ENCODE measurements at regions not wholly inside any gene's neighbourhood (a gene's known extent, or its start where the extent isn't known, plus 50 kb on each side); places are given as distances from the start of the nearest gene placed in this dataset.

DNA sequence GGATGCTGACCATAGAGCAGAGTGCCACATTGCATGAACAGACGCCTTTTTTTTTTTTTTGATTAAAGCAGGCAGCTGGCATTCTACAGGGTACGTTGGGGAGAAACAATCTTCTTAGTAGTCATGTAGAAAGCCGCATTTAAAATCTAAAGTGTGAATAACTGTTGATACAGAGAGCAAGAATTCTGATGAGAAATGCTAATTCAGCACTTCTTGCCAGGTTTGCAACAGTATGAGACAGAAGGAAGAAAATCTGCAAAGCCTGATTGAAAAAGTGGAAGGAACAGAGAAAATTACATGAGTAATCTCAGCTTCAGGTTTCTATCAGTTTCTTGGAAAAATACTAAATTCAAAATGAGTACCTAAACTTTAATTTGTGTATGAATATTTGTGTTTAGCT lies 232.7 kb upstream of the CHRM2 start:
- H3K4me1 Mint-ChIP-seq (ENCODE audit: low read depth, unreplicated experiment), result no peaks in the 10 kb centered on the region
- no peak overlapping the region for H3K27ac Mint-ChIP-seq (ENCODE audit: unreplicated experiment)
- H3K36me3 Mint-ChIP-seq (ENCODE audit: insufficient read depth, unreplicated experiment), result no peaks in the 10 kb centered on the region
- no peaks in the 10 kb centered on the region for H3K27me3 Mint-ChIP-seq (ENCODE audit: insufficient read depth, unreplicated experiment)
- BruUV-seq (replicated peaks), result no TSS peak
- no peak for DNase-seq
- Histone ChIP-seq H3K36me3 (ENCODE audit: control insufficient read depth, insufficient read depth, low read length) (no peaks in the 10 kb centered on the region), H3K4me3 (ENCODE audit: low read depth, low read length) (no peak overlapping the region), H3K27me3 (replicated peaks; ENCODE audit: control insufficient read depth, insufficient read depth, low read length) (no peaks in the 10 kb centered on the region), H3K9me3 (no peaks in the 10 kb centered on the region), H3K4me1 (no peaks in the 10 kb centered on the region)
- intact Hi-C loops (cut with micrococcal nuclease; ENCODE audit: unreplicated experiment), result no loop called here
- TF ChIP-seq, protein P1, sequence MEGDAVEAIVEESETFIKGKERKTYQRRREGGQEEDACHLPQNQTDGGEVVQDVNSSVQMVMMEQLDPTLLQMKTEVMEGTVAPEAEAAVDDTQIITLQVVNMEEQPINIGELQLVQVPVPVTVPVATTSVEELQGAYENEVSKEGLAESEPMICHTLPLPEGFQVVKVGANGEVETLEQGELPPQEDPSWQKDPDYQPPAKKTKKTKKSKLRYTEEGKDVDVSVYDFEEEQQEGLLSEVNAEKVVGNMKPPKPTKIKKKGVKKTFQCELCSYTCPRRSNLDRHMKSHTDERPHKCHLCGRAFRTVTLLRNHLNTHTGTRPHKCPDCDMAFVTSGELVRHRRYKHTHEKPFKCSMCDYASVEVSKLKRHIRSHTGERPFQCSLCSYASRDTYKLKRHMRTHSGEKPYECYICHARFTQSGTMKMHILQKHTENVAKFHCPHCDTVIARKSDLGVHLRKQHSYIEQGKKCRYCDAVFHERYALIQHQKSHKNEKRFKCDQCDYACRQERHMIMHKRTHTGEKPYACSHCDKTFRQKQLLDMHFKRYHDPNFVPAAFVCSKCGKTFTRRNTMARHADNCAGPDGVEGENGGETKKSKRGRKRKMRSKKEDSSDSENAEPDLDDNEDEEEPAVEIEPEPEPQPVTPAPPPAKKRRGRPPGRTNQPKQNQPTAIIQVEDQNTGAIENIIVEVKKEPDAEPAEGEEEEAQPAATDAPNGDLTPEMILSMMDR (IDR thresholded peaks at IDR 0.05; ENCODE audit: insufficient read depth in 1 of 2, low read depth in 1 of 2, low read length in 1 of 2, severe bottlenecking in 1 of 2, unreplicated experiment in 1 of 2), result no peak
- ChIA-PET POLR2A (no interaction called here), CTCF (no interaction called here)
- no peaks in the 10 kb centered on the region for H3K9me3 Mint-ChIP-seq (ENCODE audit: unreplicated experiment)
- H3K4me3 Mint-ChIP-seq (ENCODE audit: unreplicated experiment), result no peak overlapping the region

DNA sequence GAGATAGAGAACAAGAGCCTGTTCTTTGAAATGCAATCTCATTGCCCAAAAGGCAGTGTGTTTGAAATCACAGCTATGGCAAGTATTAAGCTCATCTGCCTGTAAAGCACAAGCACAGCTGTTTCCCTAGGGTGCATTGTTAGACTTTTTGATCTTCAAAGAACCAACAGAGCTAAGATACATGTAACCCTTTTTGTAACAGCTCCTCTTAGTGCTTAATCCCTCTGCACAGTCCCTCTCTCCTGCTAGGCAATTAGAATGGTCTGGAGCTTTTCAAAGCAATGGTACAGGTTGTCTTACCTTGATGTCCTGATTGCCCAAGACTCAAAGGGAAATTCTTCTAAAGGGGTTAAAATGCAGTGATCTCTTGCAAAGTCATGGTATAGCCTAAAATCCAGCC lies 249.6 kb upstream of the CHRM2 start:
- no peaks in the 10 kb centered on the region; the same call in 1 of the 2 replicates for H3K9me3 ChIP-seq
- H3K36me3 ChIP-seq (ENCODE audit: control insufficient read depth, insufficient read depth, low read length), result no peaks in the 10 kb centered on the region
- Mint-ChIP-seq H3K36me3 (ENCODE audit: insufficient read depth, unreplicated experiment) (no peaks in the 10 kb centered on the region), H3K4me1 (ENCODE audit: low read depth, unreplicated experiment) (no peaks in the 10 kb centered on the region), H3K27ac (ENCODE audit: unreplicated experiment) (no peak overlapping the region), H3K27me3 (ENCODE audit: insufficient read depth, unreplicated experiment) (no peaks in the 10 kb centered on the region), H3K4me3 (ENCODE audit: unreplicated experiment) (no peak overlapping the region), H3K9me3 (ENCODE audit: unreplicated experiment) (no peaks in the 10 kb centered on the region)
- no peaks in the 10 kb centered on the region for H3K27me3 ChIP-seq (replicated peaks; ENCODE audit: control insufficient read depth, insufficient read depth, low read length)
- H3K4me3 ChIP-seq (ENCODE audit: low read depth, low read length), result no peak overlapping the region
- ChIA-PET POLR2A (no interaction called here), CTCF (no interaction called here)
- H3K4me1 ChIP-seq, result no peaks in the 10 kb centered on the region
- DNase-seq, result no peak
- intact Hi-C loops (cut with micrococcal nuclease; ENCODE audit: unreplicated experiment), result no loop called here
- BruUV-seq (replicated peaks), result no TSS peak
- TF ChIP-seq, protein P1 (IDR thresholded peaks at IDR 0.05; ENCODE audit: insufficient read depth in 1 of 2, low read depth in 1 of 2, low read length in 1 of 2, severe bottlenecking in 1 of 2, unreplicated experiment in 1 of 2), result no peak

DNA sequence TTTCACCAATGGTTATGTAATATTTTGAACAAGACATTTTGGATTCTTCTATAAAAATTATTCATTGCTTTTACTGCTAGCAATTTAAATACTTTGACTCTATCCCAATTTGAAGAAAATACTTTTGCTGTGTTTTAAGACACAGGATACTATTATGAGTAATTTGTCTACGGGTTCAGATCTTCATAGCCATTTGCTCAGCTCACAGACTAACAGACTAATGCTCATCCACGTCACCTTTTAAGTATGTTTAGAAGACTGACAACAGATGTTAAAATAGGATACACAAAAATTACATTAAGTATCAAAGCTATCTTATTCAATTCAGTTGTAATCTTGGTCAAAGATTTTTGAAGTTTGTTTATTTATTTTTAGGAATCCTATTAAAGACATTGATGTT lies 251.3 kb upstream of the CHRM2 start:
- TF ChIP-seq, protein P1 (IDR thresholded peaks at IDR 0.05; ENCODE audit: insufficient read depth in 1 of 2, low read depth in 1 of 2, low read length in 1 of 2, severe bottlenecking in 1 of 2, unreplicated experiment in 1 of 2), result no peak
- CTCF ChIA-PET, result no interaction called here
- Mint-ChIP-seq H3K36me3 (ENCODE audit: insufficient read depth, unreplicated experiment) (no peaks in the 10 kb centered on the region), H3K27me3 (ENCODE audit: insufficient read depth, unreplicated experiment) (no peaks in the 10 kb centered on the region), H3K9me3 (ENCODE audit: unreplicated experiment) (no peaks in the 10 kb centered on the region), H3K27ac (ENCODE audit: unreplicated experiment) (no peak overlapping the region), H3K4me1 (ENCODE audit: low read depth, unreplicated experiment) (no peaks in the 10 kb centered on the region), H3K4me3 (ENCODE audit: unreplicated experiment) (no peak overlapping the region)
- BruUV-seq (replicated peaks), result no TSS peak
- no peaks in the 10 kb centered on the region for H3K4me1 ChIP-seq
- DNase-seq, result no peak
- intact Hi-C loops (cut with micrococcal nuclease; ENCODE audit: unreplicated experiment), result no loop called here
- POLR2A ChIA-PET, result no interaction called here
- no peaks in the 10 kb centered on the region for H3K9me3 ChIP-seq
- H3K27me3 ChIP-seq (replicated peaks; ENCODE audit: control insufficient read depth, insufficient read depth, low read length), result no peaks in the 10 kb centered on the region
- no peaks in the 10 kb centered on the region for H3K36me3 ChIP-seq (ENCODE audit: control insufficient read depth, insufficient read depth, low read length)
- no peak overlapping the region for H3K4me3 ChIP-seq (ENCODE audit: low read depth, low read length)
